SK-N-SH (cell line): ENCODE measurements at regions not wholly inside any gene's neighbourhood (a gene's known extent, or its start where the extent isn't known, plus 50 kb on each side); places are given as distances from the start of the nearest gene placed in this dataset.

Experiments
- CTCF ChIA-PET: fragments of 300-600, 350-600 bp; formaldehyde crosslinking; extraction: SDS; loops from one replicate; lab custom pipeline; 2021; lab: Yijun Ruan, JAX
- POLR2A ChIA-PET: fragments of 350-600 bp; sonication (Branson Sonifier 250); formaldehyde crosslinking; extraction: SDS; loops from one replicate; lab custom pipeline; 2020; ENCODE audit warnings: antibody characterized with exemption, inconsistent platforms; lab: Yijun Ruan, JAX
- DNase-seq: peaks from one replicate; pipeline ENCODE4 v3.0.0; 2012
- H2AFZ ChIP-seq: fragments of 200-600 bp; sonication (generic); 2 replicates; pipeline ENCODE4 v1.8.1; 2016; ENCODE audit warnings: antibody characterized with exemption, mild to moderate bottlenecking, low read depth
- H3F3A ChIP-seq: fragments of 200-600 bp; sonication (generic); replicated peaks from 2 replicates; pipeline ENCODE3; 2016; ENCODE audit warnings: antibody characterized with exemption, mild to moderate bottlenecking; ENCODE audit not compliant: insufficient read depth
- H3K27ac ChIP-seq, 2 experiments: fragments of 200-500 bp in 1 of 2; fragments of 200-600 bp in 1 of 2; sonication (Bioruptor generic) in 1 of 2; sonication (generic), shearing (Covaris generic) in 1 of 2; 2 replicates each; pipeline versions ENCODE4 v1.5.1 to v1.6.1; 2014 to 2016; ENCODE audit warnings: low read depth in 2 of 2, inconsistent platforms in 1 of 2, low read length in 1 of 2, mild to moderate bottlenecking in 1 of 2, mixed read lengths in 1 of 2
- H3K27me3 ChIP-seq: fragments of 200-600 bp; sonication (generic), shearing (Covaris generic); 2 replicates; pipeline ENCODE4 v1.6.1; 2016; ENCODE audit warnings: mixed run types; ENCODE audit not compliant: insufficient read depth
- H3K36me3 ChIP-seq, 2 experiments: fragments of 200-500 bp in 1 of 2; fragments of 200-600 bp in 1 of 2; sonication (Bioruptor generic) in 1 of 2; sonication (generic) in 1 of 2; replicated peaks in 1 of 2; 2 replicates each; pipeline versions ENCODE3 to v1.5.1; 2014 to 2016; ENCODE audit warnings: low read length in 1 of 2, mild to moderate bottlenecking in 1 of 2; ENCODE audit not compliant: insufficient read depth in 2 of 2, control insufficient read depth in 1 of 2
- H3K4me1 ChIP-seq, 2 experiments: fragments of 200-500 bp in 1 of 2; fragments of 200-600 bp in 1 of 2; sonication (Bioruptor generic) in 1 of 2; sonication (generic), shearing (Covaris generic) in 1 of 2; 2 replicates each; pipeline versions ENCODE4 v1.5.1 to v1.6.1; 2014 to 2016; ENCODE audit warnings: low read depth in 1 of 2, low read length in 1 of 2, mixed run types in 1 of 2; ENCODE audit not compliant: insufficient read depth in 2 of 2, control insufficient read depth in 1 of 2
- H3K4me2 ChIP-seq: fragments of 200-600 bp; sonication (generic), shearing (Covaris generic); 2 replicates; pipeline ENCODE4 v1.6.1; 2017; ENCODE audit warnings: mixed run types
- H3K4me3 ChIP-seq, 2 experiments: fragments of 200-500 bp in 1 of 2; fragments of 200-600 bp in 1 of 2; sonication (Bioruptor generic) in 1 of 2; sonication (generic), shearing (Covaris generic) in 1 of 2; 2 replicates each; pipeline versions ENCODE4 v1.5.1 to v1.8.1; 2014 to 2016; ENCODE audit warnings: low read depth in 2 of 2, inconsistent platforms in 1 of 2, low read length in 1 of 2, mild to moderate bottlenecking in 1 of 2, mixed read lengths in 1 of 2, moderate library complexity in 1 of 2
- H3K79me2 ChIP-seq: fragments of 200-600 bp; sonication (generic); 2 replicates; pipeline ENCODE4 v1.8.1; 2017; ENCODE audit warnings: mild to moderate bottlenecking; ENCODE audit not compliant: insufficient read depth
- H3K9ac ChIP-seq: fragments of 200-600 bp; sonication (generic); 2 replicates; pipeline ENCODE4 v1.6.1; 2017; ENCODE audit warnings: mixed run types
- H3K9me2 ChIP-seq: fragments of 200-600 bp; sonication (generic); 2 replicates; pipeline ENCODE4 v1.6.1; 2017; ENCODE audit warnings: mixed run types
- H3K9me3 ChIP-seq: fragments of 200-600 bp; sonication (generic); 2 replicates; pipeline ENCODE4 v1.6.1; 2017; ENCODE audit warnings: mixed run types, mild to moderate bottlenecking, moderate library complexity
- H4K20me1 ChIP-seq: fragments of 200-600 bp; sonication (generic); 2 replicates; pipeline ENCODE4 v1.6.1; 2017; ENCODE audit warnings: mild to moderate bottlenecking, mixed run types; ENCODE audit not compliant: insufficient read depth
- CTCF ChIP-seq: fragments of 200-600 bp; sonication (generic); IDR thresholded peaks from 2 replicates; pipeline ENCODE4 v1.6.1; 2017; ENCODE audit warnings: antibody characterized with exemption, mild to moderate bottlenecking, moderate library complexity
- ELF1 ChIP-seq: IDR thresholded peaks from 2 replicates; pipeline ENCODE4 v1.4.0; 2012
- FOSL2 ChIP-seq: IDR thresholded peaks from 2 replicates; pipeline ENCODE4 v1.4.0; 2012; ENCODE audit warnings: low read depth, mild to moderate bottlenecking, moderate library complexity, borderline replicate concordance
- FOXM1 ChIP-seq: IDR thresholded peaks from 2 replicates; pipeline ENCODE4 v1.4.0; 2012; ENCODE audit warnings: low read depth, mild to moderate bottlenecking
- IRF3 ChIP-seq: fragments of 150-350 bp; IDR thresholded peaks from 2 replicates; pipeline ENCODE4 v1.6.1; 2016; ENCODE audit warnings: mild to moderate bottlenecking, low read depth, low read length
- JUND ChIP-seq: IDR thresholded peaks from 2 replicates; pipeline ENCODE4 v1.4.0; 2012
- MAX ChIP-seq: IDR thresholded peaks from 2 replicates; pipeline ENCODE4 v1.4.0; 2012; ENCODE audit warnings: low read depth
- MEF2A ChIP-seq: IDR thresholded peaks from 2 replicates; pipeline ENCODE4 v1.4.0; 2012; ENCODE audit warnings: low read depth, borderline replicate concordance
- MXI1 ChIP-seq: IDR thresholded peaks from 2 replicates; pipeline ENCODE4 v1.6.1; 2012; ENCODE audit warnings: mild to moderate bottlenecking, low read depth, low read length, improper control_type of control experiment
- POLR2AphosphoS5 ChIP-seq: IDR thresholded peaks from 2 replicates; pipeline ENCODE4 v1.6.1; 2012; ENCODE audit warnings: low read depth, low read length
- RCOR1 ChIP-seq: fragments of 150-350 bp; IDR thresholded peaks from 2 replicates; pipeline ENCODE4 v1.6.1; 2017; ENCODE audit warnings: antibody characterized with exemption, low read length
- RFX5 ChIP-seq: IDR thresholded peaks from 2 replicates; pipeline ENCODE4 v1.6.1; 2012; ENCODE audit warnings: mild to moderate bottlenecking, improper control_type of control experiment, low read length
- SIN3A ChIP-seq: IDR thresholded peaks from 2 replicates; pipeline ENCODE4 v1.6.1; 2012; ENCODE audit warnings: low read depth, mild to moderate bottlenecking, low read length, moderate library complexity, borderline replicate concordance
- SMC3 ChIP-seq: IDR thresholded peaks from 2 replicates; pipeline ENCODE4 v1.6.1; 2012; ENCODE audit warnings: low read depth, low read length, improper control_type of control experiment
- TAF1 ChIP-seq: IDR thresholded peaks from 2 replicates; pipeline ENCODE4 v1.6.1; 2012; ENCODE audit warnings: low read depth, mild to moderate bottlenecking, low read length, moderate library complexity, borderline replicate concordance
- TCF12 ChIP-seq: IDR thresholded peaks from 2 replicates; pipeline ENCODE4 v1.4.0; 2012
- USF2 ChIP-seq: fragments of 150-350 bp; IDR thresholded peaks from 2 replicates; pipeline ENCODE4 v1.6.1; 2017; ENCODE audit warnings: antibody characterized with exemption, low read length, low read depth, borderline replicate concordance
- ZBTB33 ChIP-seq: IDR thresholded peaks from 2 replicates; pipeline ENCODE4 v1.4.0; 2012; ENCODE audit warnings: low read depth, borderline replicate concordance
- WGBS: methylation state at CpG from one replicate; pipeline ENCODE4 v1.1.6; 2017; ENCODE audit warnings: low lambda C conversion rate; 5-methylcytosine and 5-hydroxymethylcytosine counted together

GRCh38 chr10:36092116-36092515 lies 450.0 kb upstream of the FZD8 start:
- ChIA-PET CTCF (no interaction called here), POLR2A (no interaction called here)
- DNase-seq = no peak
- TF ChIP-seq ELF1 (no peak), MEF2A (no peak), RCOR1 (no peak), MAX (no peak), USF2 (no peak), FOXM1 (no peak), POLR2AphosphoS5 (no peak), FOSL2 (no peak), CTCF (no peak), ZBTB33 (no peak), TCF12 (no peak), SIN3A (no peak), TAF1 (no peak)
- TF ChIP-seq, all 33 proteins: peak for 0
- no peak overlapping the region for H3K27ac ChIP-seq
- H3K9me3 ChIP-seq = no peaks in the 10 kb centered on the region
- no peaks in the 10 kb centered on the region for H3K9me2 ChIP-seq
- 87% methylated on average over 7 of the region's 7 CpGs for whole genome bisulfite sequencing
- no peak overlapping the region for H3K9ac ChIP-seq
- no peak overlapping the region for H3K4me2 ChIP-seq
- H3K36me3 ChIP-seq = no peaks in the 10 kb centered on the region
- H4K20me1 ChIP-seq = no peaks in the 10 kb centered on the region
- no peaks in the 10 kb centered on the region for H3F3A ChIP-seq
- H3K4me3 ChIP-seq = no peak overlapping the region
- H3K27me3 ChIP-seq = no peaks in the 10 kb centered on the region
- H2AFZ ChIP-seq = no peak overlapping the region
- no peaks in the 10 kb centered on the region for H3K79me2 ChIP-seq
- H3K4me1 ChIP-seq = no peaks in the 10 kb centered on the region

GRCh38 chr10:36091007-36091406 lies 448.9 kb upstream of the FZD8 start:
- Histone ChIP-seq H4K20me1 (no peaks in the 10 kb centered on the region), H3K27ac (no peak overlapping the region), H3F3A (no peaks in the 10 kb centered on the region), H3K27me3 (no peaks in the 10 kb centered on the region), H3K9me2 (no peaks in the 10 kb centered on the region), H3K4me3 (no peak overlapping the region), H3K4me2 (no peak overlapping the region), H3K79me2 (no peaks in the 10 kb centered on the region), H3K9ac (no peak overlapping the region), H3K9me3 (no peaks in the 10 kb centered on the region), H3K36me3 (no peaks in the 10 kb centered on the region), H3K4me1 (no peaks in the 10 kb centered on the region), H2AFZ (no peak overlapping the region)
- 73% methylated on average over 3 of the region's 3 CpGs for WGBS
- TF ChIP-seq RFX5 (no peak), IRF3 (no peak), FOSL2 (no peak), SMC3 (no peak), TCF12 (no peak), MXI1 (no peak), JUND (no peak)
- POLR2A ChIA-PET = no interaction called here
- no peak for DNase-seq
- CTCF ChIA-PET = no interaction called here
